ENCODE measurements at regions not wholly inside any gene's neighbourhood (a gene's known extent, or its start where the extent isn't known, plus 50 kb on each side); places are given as distances from the start of the nearest gene placed in this dataset.

DNA sequence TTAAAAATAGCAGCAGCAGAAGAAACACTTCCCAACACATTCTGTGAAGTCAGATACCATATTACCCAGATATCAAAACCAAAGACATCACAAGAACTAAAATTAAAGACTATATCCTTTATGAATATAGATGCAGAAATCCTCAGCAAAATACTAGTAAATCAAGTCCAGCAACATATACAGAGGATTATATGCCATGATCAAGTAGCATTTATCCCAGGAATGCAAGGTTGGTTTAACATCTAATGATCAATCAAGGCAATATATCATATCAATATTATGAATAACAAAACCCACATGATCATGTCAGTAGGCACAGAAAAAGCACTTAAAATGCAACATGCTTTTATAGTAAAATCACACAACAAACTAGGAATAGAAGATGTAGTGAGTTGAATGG is 88.1 kb downstream of the RPS24 start:
- TF ChIP-seq CTCF (IDR thresholded peaks at IDR 0.05), result no peak
- TF ChIP-seq POLR2A (IDR thresholded peaks at IDR 0.05), result no peak

All from tibial nerve (tissue), 3 donors.